Kidney (tissue), 13 donors: ENCODE measurements at regions not wholly inside any gene's neighbourhood (a gene's known extent, or its start where the extent isn't known, plus 50 kb on each side); places are given as distances from the start of the nearest gene placed in this dataset.

ENCODE experiments used
- DNase-seq, 5 donors: peaks; one replicate each; pipeline ENCODE4 v3.0.0-alpha.2; 2013 to 2020
- FAIRE-seq: peaks from 2 replicates; lab custom pipeline; 2012; peaks lifted over from hg19 to GRCh38; lab: Jason Lieb, UNC
- H3K27ac ChIP-seq, 2 donors: one replicate each; pipeline ENCODE4 v1.7.0; 2013; ENCODE audit warnings: low read depth in 2 of 2, low read length in 2 of 2, inconsistent platforms in 1 of 2
- H3K27me3 ChIP-seq: one replicate; pipeline ENCODE4 v1.7.1; 2013; ENCODE audit warnings: low read length, inconsistent platforms; ENCODE audit not compliant: control insufficient read depth, insufficient read depth
- H3K36me3 ChIP-seq, 3 donors: one replicate each; pipeline versions ENCODE4 v1.7.0 to v1.7.1; 2013; ENCODE audit warnings: low read length in 3 of 3, control low read depth in 1 of 3, inconsistent platforms in 1 of 3; ENCODE audit not compliant: insufficient read depth in 3 of 3, control insufficient read depth in 2 of 3
- H3K4me1 ChIP-seq, 3 donors: one replicate each; pipeline versions ENCODE4 v1.7.0 to v1.7.1; 2013; ENCODE audit warnings: low read length in 3 of 3, inconsistent platforms in 1 of 3, low read depth in 1 of 3; ENCODE audit not compliant: control insufficient read depth in 2 of 3, insufficient read depth in 2 of 3
- H3K4me3 ChIP-seq, 3 donors: one replicate each; pipeline versions ENCODE4 v1.7.0 to v1.8.1; 2013; ENCODE audit warnings: low read length in 3 of 3, control low read depth in 1 of 3, inconsistent platforms in 1 of 3
- H3K9ac ChIP-seq, 3 donors: one replicate each; pipeline versions ENCODE4 v1.7.0 to v1.7.1; 2013; ENCODE audit warnings: low read length in 3 of 3, control low read depth in 1 of 3, inconsistent platforms in 1 of 3
- H3K9me3 ChIP-seq, 3 donors: one replicate each; pipeline versions ENCODE4 v1.7.0 to v1.7.1; 2013; ENCODE audit warnings: low read length in 3 of 3, control low read depth in 1 of 3, inconsistent platforms in 1 of 3; ENCODE audit not compliant: control insufficient read depth in 2 of 3, insufficient read depth in 1 of 3
- CTCF ChIP-seq: IDR thresholded peaks from 3 replicates; pipeline ENCODE4 v1.5.1; 2012; ENCODE audit warnings: mild to moderate bottlenecking, moderate library complexity, borderline replicate concordance; ENCODE audit not compliant: insufficient read depth; ENCODE audit errors: extremely low read depth
- intact Hi-C: fragments of 100-400 bp; cut with DNase I; formaldehyde crosslinking; loops from one replicate; pipeline ENCODE4 v1.11.1; 2022
- donor health status: control.
- donor health status: control.
- donor health status: control.
- donor health status: control.
- donor health status: control.
- donor health status: DM: yes; HTN: yes; CAD: no.
- donor health status: Normal renal cell carcinoma (clear cell type).

DNA sequence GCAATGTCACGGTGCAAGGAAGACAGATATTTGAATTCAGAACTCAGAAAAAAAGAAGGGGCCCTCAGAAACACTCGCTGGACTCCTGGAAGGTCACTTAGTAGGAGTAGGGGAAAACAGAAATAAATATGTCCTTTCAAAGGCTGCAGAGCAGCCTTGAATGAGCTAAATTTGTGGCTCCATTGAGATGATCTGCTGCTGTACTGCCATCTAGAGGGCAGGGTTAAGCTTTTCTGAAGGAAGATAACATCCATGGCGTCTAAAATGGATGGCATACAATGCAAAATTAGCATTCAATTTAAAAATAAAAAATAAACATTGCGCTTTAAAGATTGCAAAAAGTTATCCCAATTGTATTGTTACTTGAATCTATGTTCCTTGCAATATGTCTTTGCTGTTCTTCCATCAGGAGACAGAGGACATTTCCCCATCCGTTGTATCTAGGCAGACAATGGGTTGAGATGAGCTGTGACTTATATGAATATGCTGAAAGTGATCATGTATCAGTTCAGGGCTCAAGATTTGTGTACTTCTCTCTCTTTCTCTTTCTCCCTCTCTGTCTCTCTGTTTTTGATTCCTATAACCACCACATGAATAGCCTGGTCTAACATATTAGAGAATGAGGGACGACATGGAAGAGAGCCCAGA, 642.2 kb downstream of the SH2D4B start:
- Histone ChIP-seq H3K9me3 (peaks cover 0 to 3% (median 0%) of the 10 kb centered on the region in 3 donors), H3K36me3 (no peaks in the 10 kb centered on the region), H3K27me3 (no peaks in the 10 kb centered on the region), H3K4me3 (no peak overlapping the region), H3K27ac (no peak overlapping the region), H3K9ac (no peak overlapping the region), H3K4me1 (no peaks in the 10 kb centered on the region)
- FAIRE-seq (no peak), DNase-seq (peak in 2 of 5 donors; percentile 22 to 48)
- intact Hi-C loops = no loop called here
- peak; percentile 35 for TF ChIP-seq CTCF

- Histone ChIP-seq H3K4me1 (no peaks in the 10 kb centered on the region), H3K36me3 (no peaks in the 10 kb centered on the region), H3K27me3 (no peaks in the 10 kb centered on the region), H3K9ac (no peak overlapping the region), H3K4me3 (no peak overlapping the region), H3K27ac (no peak overlapping the region), H3K9me3 (peaks cover 0 to 3% (median 0%) of the 10 kb centered on the region in 3 donors)
- TF ChIP-seq CTCF = no peak
- DNase-seq (no peak), FAIRE-seq (no peak)
- intact Hi-C loops = no loop called here
These were observed 644.6 kb downstream of the SH2D4B start for GRCh38 chr10:81182296-81182695.

- intact Hi-C loops = no loop called here
- no peaks in the 10 kb centered on the region for H3K27me3 ChIP-seq
- no peak overlapping the region for H3K9ac ChIP-seq
- H3K36me3 ChIP-seq = no peaks in the 10 kb centered on the region
- FAIRE-seq (no peak), DNase-seq (no peak)
- H3K9me3 ChIP-seq = no peaks in the 10 kb centered on the region
- H3K4me3 ChIP-seq = no peak overlapping the region
- H3K4me1 ChIP-seq = no peaks in the 10 kb centered on the region
- no peak overlapping the region for H3K27ac ChIP-seq
- no peak for TF ChIP-seq CTCF
These were observed 654.6 kb downstream of the SH2D4B start for GRCh38 chr10:81192221-81192788.
